H1 (cell line): ENCODE measurements at regions not wholly inside any gene's neighbourhood (a gene's known extent, or its start where the extent isn't known, plus 50 kb on each side); places are given as distances from the start of the nearest gene placed in this dataset.

Source experiments
- CTCF ChIA-PET: fragments of 300-600 bp; sonication (Branson Sonifier 250); formaldehyde crosslinking; loops from one replicate; lab custom pipeline; 2021; ENCODE audit not compliant: partially characterized antibody; lab: Charles Lee
- POLR2A ChIA-PET: fragments of 300-600 bp; sonication (Branson Sonifier 250); formaldehyde crosslinking; loops from one replicate; lab custom pipeline; 2021; ENCODE audit warnings: inconsistent platforms; ENCODE audit not compliant: partially characterized antibody; lab: Charles Lee
- DNase-seq, 2 experiments: peaks; one replicate each; pipeline versions ENCODE4 v3.0.0 to v3.0.0-alpha.2; 2010 to 2022; ENCODE audit warnings: low spot score in 2 of 2, low read depth in 1 of 2, mixed read lengths in 1 of 2
- FAIRE-seq: peaks from 2 replicates; lab custom pipeline; 2011; peaks lifted over from hg19 to GRCh38; lab: Jason Lieb, UNC
- H2AFZ ChIP-seq: 2 replicates; pipeline ENCODE4 v1.8.1; 2012; ENCODE audit warnings: low read length, inconsistent platforms
- H2AK5ac ChIP-seq: 2 replicates; pipeline ENCODE4 v1.6.1; 2013; ENCODE audit warnings: low read depth, low read length
- H2BK120ac ChIP-seq: replicated peaks from 2 replicates; pipeline ENCODE3; 2013; ENCODE audit warnings: low read depth, low read length, inconsistent platforms
- H2BK12ac ChIP-seq: 2 replicates; pipeline ENCODE4 v1.6.1; 2013; ENCODE audit warnings: low read depth, low read length
- H2BK15ac ChIP-seq: 2 replicates; pipeline ENCODE4 v1.6.1; 2013; ENCODE audit warnings: low read length
- H2BK20ac ChIP-seq: 2 replicates; pipeline ENCODE4 v1.6.1; 2013; ENCODE audit warnings: low read length
- H2BK5ac ChIP-seq: 2 replicates; pipeline ENCODE4 v1.6.1; 2013; ENCODE audit warnings: low read depth, low read length
- H3K14ac ChIP-seq: 2 replicates; pipeline ENCODE4 v1.6.1; 2013; ENCODE audit warnings: inconsistent platforms; ENCODE audit not compliant: insufficient read length
- H3K18ac ChIP-seq: 2 replicates; pipeline ENCODE4 v1.6.1; 2013; ENCODE audit warnings: low read length; ENCODE audit errors: extremely low read depth
- H3K23ac ChIP-seq: 2 replicates; pipeline ENCODE4 v1.6.1; 2013; ENCODE audit warnings: inconsistent platforms; ENCODE audit not compliant: insufficient read length
- H3K23me2 ChIP-seq: 2 replicates; pipeline ENCODE4 v1.6.1; 2013; ENCODE audit warnings: low read depth, low read length
- H3K27ac ChIP-seq: 2 replicates; pipeline ENCODE4 v1.6.1; 2011; ENCODE audit warnings: low read depth, low read length, inconsistent platforms
- H3K27me3 ChIP-seq, 4 experiments: replicated peaks in 1 of 4; 1 replicate in 1 of 4; 2 replicates in 3 of 4; pipeline versions ENCODE4 v1.6.1 to v1.8.1; 2011 to 2013; ENCODE audit warnings: low read length in 3 of 4, mild to moderate bottlenecking in 3 of 4, inconsistent platforms in 2 of 4, mixed read lengths in 2 of 4, moderate library complexity in 1 of 4; ENCODE audit not compliant: control insufficient read depth in 3 of 4, insufficient read depth in 3 of 4; ENCODE audit errors: extremely low read depth in 1 of 4
- H3K36me3 ChIP-seq, 4 experiments: 2 replicates each; pipeline versions ENCODE4 v1.6.1 to v1.8.1; 2011 to 2013; ENCODE audit warnings: mild to moderate bottlenecking in 4 of 4, low read length in 3 of 4, moderate library complexity in 2 of 4, control low read depth in 1 of 4, inconsistent platforms in 1 of 4; ENCODE audit not compliant: insufficient read depth in 4 of 4, control insufficient read depth in 2 of 4
- H3K4ac ChIP-seq: replicated peaks from 2 replicates; pipeline ENCODE3; 2013; ENCODE audit warnings: low read length, low read depth, mixed read lengths, inconsistent platforms; ENCODE audit not compliant: insufficient read length
- H3K4me1 ChIP-seq, 4 experiments: replicated peaks in 1 of 4; 1 replicate in 1 of 4; 2 replicates in 3 of 4; pipeline versions ENCODE4 v1.6.1 to v1.8.1; 2011 to 2013; ENCODE audit warnings: low read length in 3 of 4, inconsistent platforms in 2 of 4, mixed read lengths in 1 of 4; ENCODE audit not compliant: insufficient read depth in 4 of 4, control insufficient read depth in 3 of 4
- H3K4me2 ChIP-seq, 2 experiments: 2 replicates each; pipeline versions ENCODE4 v1.6.1 to v1.8.1; 2011 to 2013; ENCODE audit warnings: low read depth in 2 of 2, low read length in 2 of 2, control low read depth in 1 of 2, inconsistent platforms in 1 of 2, mild to moderate bottlenecking in 1 of 2; ENCODE audit not compliant: insufficient read depth in 1 of 2
- H3K4me3 ChIP-seq, 4 experiments: fragments of 200-600, 300-600 bp in 1 of 4; sonication (generic), shearing (Covaris generic), sonication (Bioruptor Twin) in 1 of 4; 2 replicates each; pipeline versions ENCODE4 v1.5.1 to v1.8.1; 2011 to 2016; ENCODE audit warnings: low read length in 4 of 4, low read depth in 3 of 4, control low read depth in 2 of 4, inconsistent platforms in 2 of 4, mild to moderate bottlenecking in 2 of 4, mixed read lengths in 1 of 4, moderate library complexity in 1 of 4; ENCODE audit not compliant: insufficient read depth in 2 of 4; ENCODE audit errors: extremely low read depth in 1 of 4
- H3K56ac ChIP-seq: replicated peaks from 2 replicates; pipeline ENCODE3; 2013; ENCODE audit warnings: low read depth, mild to moderate bottlenecking, mixed read lengths, low read length, inconsistent platforms; ENCODE audit not compliant: insufficient read length
- H3K79me1 ChIP-seq: 2 replicates; pipeline ENCODE4 v1.6.1; 2013; ENCODE audit warnings: low read depth, low read length, control low read depth
- H3K79me2 ChIP-seq, 2 experiments: 2 replicates each; pipeline versions ENCODE4 v1.6.1 to v1.8.1; 2012 to 2013; ENCODE audit warnings: low read length in 2 of 2, mild to moderate bottlenecking in 2 of 2, inconsistent platforms in 1 of 2; ENCODE audit not compliant: insufficient read depth in 2 of 2, control insufficient read depth in 1 of 2
- H3K9ac ChIP-seq, 4 experiments: replicated peaks in 1 of 4; 1 replicate in 1 of 4; 2 replicates in 3 of 4; pipeline versions ENCODE4 v1.6.1 to v1.8.1; 2011 to 2013; ENCODE audit warnings: low read depth in 3 of 4, low read length in 3 of 4, control low read depth in 2 of 4, mild to moderate bottlenecking in 2 of 4, moderate library complexity in 2 of 4, inconsistent platforms in 1 of 4; ENCODE audit errors: extremely low read depth in 1 of 4
- H3K9me3 ChIP-seq, 2 experiments: 2 replicates each; pipeline versions ENCODE4 v1.6.1 to v1.8.1; 2012 to 2013; ENCODE audit warnings: mild to moderate bottlenecking in 2 of 2, moderate library complexity in 2 of 2, control low read depth in 1 of 2, inconsistent platforms in 1 of 2, low read depth in 1 of 2, low read length in 1 of 2, mixed read lengths in 1 of 2; ENCODE audit not compliant: insufficient read depth in 2 of 2
- H4K20me1 ChIP-seq, 2 experiments: replicated peaks in 1 of 2; 2 replicates each; pipeline versions ENCODE3 to v1.8.1; 2011 to 2013; ENCODE audit warnings: inconsistent platforms in 2 of 2, low read length in 2 of 2, mild to moderate bottlenecking in 1 of 2; ENCODE audit not compliant: insufficient read depth in 2 of 2, control insufficient read depth in 1 of 2
- H4K5ac ChIP-seq: 2 replicates; pipeline ENCODE4 v1.6.1; 2013; ENCODE audit warnings: low read length, low read depth, mixed read lengths, inconsistent platforms; ENCODE audit not compliant: insufficient read length
- H4K8ac ChIP-seq: 2 replicates; pipeline ENCODE4 v1.8.0; 2013; ENCODE audit warnings: mild to moderate bottlenecking, moderate library complexity, low read length, inconsistent platforms; ENCODE audit not compliant: insufficient read depth; ENCODE audit errors: extremely low read depth
- H4K91ac ChIP-seq: replicated peaks from 2 replicates; pipeline ENCODE3; 2013; ENCODE audit warnings: low read length, mixed read lengths, inconsistent platforms; ENCODE audit not compliant: insufficient read length
- CEBPB ChIP-seq: IDR thresholded peaks from 2 replicates; pipeline ENCODE4 v1.6.1; 2012; ENCODE audit warnings: low read depth, low read length
- CHD1 ChIP-seq: IDR thresholded peaks from 2 replicates; pipeline ENCODE4 v1.6.1; 2012; ENCODE audit warnings: low read depth, low read length, improper control_type of control experiment
- NANOG ChIP-seq: IDR thresholded peaks from 2 replicates; pipeline ENCODE4 v1.6.1; 2011; ENCODE audit warnings: low read length, low read depth, mild to moderate bottlenecking, inconsistent platforms; ENCODE audit not compliant: insufficient read depth, poor library complexity, severe bottlenecking
- WGBS, 2 experiments: shearing (Covaris generic) in 1 of 2; methylation state at CpG; one replicate each; pipeline versions ENCODE4 v1.1.6 to v1.1.7; 2013 to 2015; ENCODE audit warnings: low lambda C conversion rate in 2 of 2, mixed read lengths in 2 of 2, inconsistent platforms in 1 of 2, low coverage in 1 of 2, missing lambda C conversion rate in 1 of 2; ENCODE audit not compliant: insufficient replicate concordance in 2 of 2, insufficient coverage in 1 of 2, insufficient read length in 1 of 2; ENCODE audit errors: extremely low coverage in 1 of 2, missing lambda C conversion rate in 1 of 2; 5-methylcytosine and 5-hydroxymethylcytosine counted together

- Histone ChIP-seq H3K14ac (no peak overlapping the region), H3K4me2 (no peak overlapping the region), H4K5ac (no peak overlapping the region), H3K18ac (no peak overlapping the region), H2AK5ac (no peak overlapping the region), H2BK120ac (no peak overlapping the region), H3K4me1 (no peaks in the 10 kb centered on the region), H2AFZ (no peak overlapping the region), H3K27me3 (no peaks in the 10 kb centered on the region), H2BK12ac (no peak overlapping the region), H4K20me1 (no peaks in the 10 kb centered on the region), H4K8ac (no peak overlapping the region), H3K4ac (no peak overlapping the region), H3K56ac (no peak overlapping the region), H3K79me1 (no peaks in the 10 kb centered on the region), H3K23ac (no peak overlapping the region), H3K23me2 (no peaks in the 10 kb centered on the region; the same call in 1 of the 2 replicates), H2BK20ac (no peak overlapping the region), H4K91ac (no peak overlapping the region), H3K9ac (no peak overlapping the region), H3K79me2 (no peaks in the 10 kb centered on the region), H3K9me3 (no peaks in the 10 kb centered on the region), H2BK15ac (no peak overlapping the region), H3K27ac (no peak overlapping the region), H3K4me3 (no peak overlapping the region), H2BK5ac (no peak overlapping the region), H3K36me3 (no peaks in the 10 kb centered on the region)
- FAIRE-seq (no peak), DNase-seq (no peak)
- 92% methylated on average over 1 of the region's 1 CpG; no CpG with 5 or more reads in 1 of the 2 experiments for WGBS, 2 experiments
- ChIA-PET POLR2A (no interaction called here), CTCF (interaction anchor here (1.3 kb wide), 1 partner anchor 76 kb away, joined by 5 read pairs; no protein-coding TSS in a partner anchor)
- TF ChIP-seq NANOG (no peak), CHD1 (no peak), CEBPB (no peak)
Observed at GRCh38 chr3:8164145-8164544, 337.5 kb upstream of the LMCD1 start.
